HepG2 (cell line): ENCODE measurements at regions not wholly inside any gene's neighbourhood (a gene's known extent, or its start where the extent isn't known, plus 50 kb on each side); places are given as distances from the start of the nearest gene placed in this dataset.

Source experiments
- ATAC-seq: fragments of 200-7000 bp; cut with Tn5 transposase; 3 replicates; pipeline ENCODE4 v1.9.1; 2020; ENCODE audit warnings: mild to moderate bottlenecking, moderate library complexity
- BruUV-seq: library from RNA; stranded (reverse); fragments of 400-500 nt; replicated peaks from 2 replicates; lab custom pipeline; 2021; lab: Mats Ljungman, UMichigan
- CTCF ChIA-PET: fragments of 300-600 bp; formaldehyde crosslinking; extraction: SDS; loops from one replicate; lab custom pipeline; 2021; ENCODE audit warnings: low total read pairs, inconsistent platforms, low intra/inter-chr PET ratio; lab: Yijun Ruan, JAX
- POLR2A ChIA-PET: fragments of 350-600 bp; sonication (Branson Sonifier 250); formaldehyde crosslinking; loops from one replicate; lab custom pipeline; 2020; ENCODE audit warnings: antibody characterized with exemption, inconsistent platforms; lab: Yijun Ruan, JAX
- DNase-seq: peaks from one replicate; pipeline ENCODE4 v3.0.0-alpha.2; 2015; ENCODE audit warnings: low spot score
- FAIRE-seq: peaks from 3 replicates; lab custom pipeline; 2011; peaks lifted over from hg19 to GRCh38; lab: Jason Lieb, UNC
- H2AFZ ChIP-seq: one replicate; pipeline ENCODE4 v1.6.1; 2011; ENCODE audit warnings: low read length, inconsistent platforms
- H3K27ac ChIP-seq: fragments of 300-600 bp; 3 replicates; pipeline ENCODE4 v1.8.0; 2011; ENCODE audit warnings: mixed run types, mild to moderate bottlenecking, mixed read lengths, low read length, inconsistent platforms; ENCODE audit not compliant: insufficient read depth; ENCODE audit errors: extremely low read length
- H3K27me3 ChIP-seq, 2 experiments: fragments of 200-600 bp in 1 of 2; 2 replicates in 1 of 2; 3 replicates in 1 of 2; pipeline versions ENCODE4 v1.6.0 to v1.8.0; 2011; ENCODE audit warnings: low read length in 2 of 2, mild to moderate bottlenecking in 2 of 2, moderate library complexity in 2 of 2, inconsistent platforms in 1 of 2; ENCODE audit not compliant: insufficient read depth in 2 of 2, control insufficient read depth in 1 of 2
- H3K36me3 ChIP-seq, 2 experiments: fragments of 200-600 bp in 1 of 2; replicated peaks in 1 of 2; 2 replicates in 1 of 2; 3 replicates in 1 of 2; pipeline versions ENCODE4 v1.5.1 to v1.8.0; 2011; ENCODE audit warnings: low read length in 2 of 2, inconsistent platforms in 1 of 2; ENCODE audit not compliant: insufficient read depth in 2 of 2, control insufficient read depth in 1 of 2
- H3K4me1 ChIP-seq: 2 replicates; pipeline ENCODE4 v1.5.1; 2012; ENCODE audit warnings: low read length, inconsistent platforms; ENCODE audit not compliant: insufficient read depth
- H3K4me2 ChIP-seq: 2 replicates; pipeline ENCODE4 v1.6.0; 2011; ENCODE audit warnings: low read depth, low read length, inconsistent platforms
- H3K4me3 ChIP-seq, 3 experiments: fragments of 200-600 bp in 1 of 3; sonication (generic), shearing (Covaris generic) in 1 of 3; replicated peaks in 1 of 3; 2 replicates each; pipeline ENCODE4 v1.5.1; 2011 to 2016; ENCODE audit warnings: low read length in 3 of 3, inconsistent platforms in 2 of 3, low read depth in 2 of 3, mild to moderate bottlenecking in 2 of 3, control low read depth in 1 of 3, mixed read lengths in 1 of 3; ENCODE audit not compliant: insufficient read depth in 1 of 3
- H3K79me2 ChIP-seq: one replicate; pipeline ENCODE4 v1.6.1; 2011; ENCODE audit warnings: low read length, inconsistent platforms; ENCODE audit not compliant: insufficient read depth
- H3K9ac ChIP-seq: 2 replicates; pipeline ENCODE4 v1.6.0; 2011; ENCODE audit warnings: mild to moderate bottlenecking, low read depth, low read length, inconsistent platforms; ENCODE audit not compliant: insufficient read depth
- H3K9me3 ChIP-seq: 2 replicates; pipeline ENCODE4 v1.5.1; 2012; ENCODE audit warnings: mild to moderate bottlenecking, low read length
- H4K20me1 ChIP-seq: 2 replicates; pipeline ENCODE4 v1.6.0; 2011; ENCODE audit warnings: inconsistent platforms, mild to moderate bottlenecking, low read length, moderate library complexity; ENCODE audit not compliant: insufficient read depth
- BORCS8-MEF2B ChIP-seq: sonication (generic); formaldehyde crosslinking; IDR thresholded peaks from 2 replicates; pipeline ENCODE4 v1.8.0; 2022; ENCODE audit warnings: mild to moderate bottlenecking, missing genetic modification reagents
- GPBP1L1 ChIP-seq: sonication (generic); formaldehyde crosslinking; IDR thresholded peaks from 2 replicates; pipeline ENCODE4 v1.5.0; 2020; ENCODE audit warnings: mild to moderate bottlenecking, missing genetic modification reagents
- GZF1 ChIP-seq: sonication (generic); formaldehyde crosslinking; IDR thresholded peaks from 2 replicates; pipeline ENCODE4 v1.5.1; 2020; ENCODE audit warnings: mild to moderate bottlenecking, missing genetic modification reagents
- KDM5B ChIP-seq: sonication (generic); formaldehyde crosslinking; IDR thresholded peaks from 2 replicates; pipeline ENCODE4 v1.4.0; 2020; ENCODE audit warnings: missing genetic modification reagents, mild to moderate bottlenecking, borderline replicate concordance
- SMARCE1 ChIP-seq: fragments of 450-650 bp; IDR thresholded peaks from 2 replicates; pipeline ENCODE4 v1.6.1; 2017; ENCODE audit warnings: borderline replicate concordance
- SUZ12 ChIP-seq: fragments of 150-350 bp; IDR thresholded peaks from 2 replicates; pipeline ENCODE4 v1.6.1; 2014; ENCODE audit warnings: low read depth, low read length
- ZNF205 ChIP-seq: IDR thresholded peaks from 2 replicates; pipeline ENCODE4 v1.6.1; 2018; ENCODE audit warnings: missing biosample characterization, missing genetic modification reagents
- ZNF225 ChIP-seq: sonication (generic); formaldehyde crosslinking; IDR thresholded peaks from 2 replicates; pipeline ENCODE4 v1.4.0; 2020; ENCODE audit warnings: mild to moderate bottlenecking, missing genetic modification reagents
- ZNF510 ChIP-seq: sonication (generic); formaldehyde crosslinking; IDR thresholded peaks from 2 replicates; pipeline ENCODE4 v1.4.0; 2020; ENCODE audit warnings: low read depth, mild to moderate bottlenecking, missing genetic modification reagents
- ZNF775 ChIP-seq: sonication (generic); formaldehyde crosslinking; IDR thresholded peaks from 2 replicates; pipeline ENCODE4 v1.4.0; 2020; ENCODE audit warnings: missing genetic modification reagents, mild to moderate bottlenecking, moderate library complexity, borderline replicate concordance
- ZSCAN31 ChIP-seq: sonication (generic); formaldehyde crosslinking; IDR thresholded peaks from 2 replicates; pipeline ENCODE4 v1.5.0; 2020; ENCODE audit warnings: low read depth, mild to moderate bottlenecking, missing genetic modification reagents
- ZZZ3 ChIP-seq: sonication (generic); formaldehyde crosslinking; IDR thresholded peaks from 2 replicates; pipeline ENCODE4 v1.4.0; 2020; ENCODE audit warnings: missing genetic modification reagents, mild to moderate bottlenecking, borderline replicate concordance
- WGBS: methylation state at CpG from one replicate; pipeline ENCODE4 v1.1.6; 2017; ENCODE audit warnings: low lambda C conversion rate; 5-methylcytosine and 5-hydroxymethylcytosine counted together
- in situ Hi-C: cut with HindIII; loops from 2 replicates; pipeline ENCODE4 v1.10.0; 2017; ENCODE audit warnings: low pct_unique_long_range_greater_than_20kb; ENCODE audit not compliant: extremely low pct_ligation_motif_present
- intact Hi-C: fragments of 100-400 bp; cut with micrococcal nuclease; formaldehyde crosslinking; loops from one replicate; pipeline ENCODE4 v1.10.0; 2022; ENCODE audit not compliant: unreplicated experiment

GRCh38 chr9:26205261-26205660 lies 527.0 kb upstream of the TUSC1 start:
- ChIA-PET CTCF (no interaction called here), POLR2A (no interaction called here)
- Histone ChIP-seq H3K4me3 (no peak overlapping the region), H3K27ac (no peak overlapping the region), H2AFZ (no peak overlapping the region), H3K79me2 (no peaks in the 10 kb centered on the region), H3K36me3 (no peaks in the 10 kb centered on the region), H3K9me3 (no peaks in the 10 kb centered on the region; the same call in 1 of the 2 replicates), H3K9ac (no peak overlapping the region), H4K20me1 (no peaks in the 10 kb centered on the region), H3K4me2 (no peak overlapping the region), H3K4me1 (no peaks in the 10 kb centered on the region), H3K27me3 (no peaks in the 10 kb centered on the region)
- TF ChIP-seq ZNF205 (CRISPR knock-in tag) (no peak), GPBP1L1 (CRISPR knock-in tag) (no peak), ZNF225 (no peak), SMARCE1 (no peak), BORCS8-MEF2B (CRISPR knock-in tag) (no peak), ZNF510 (CRISPR knock-in tag) (no peak), KDM5B (no peak), ZZZ3 (no peak), SUZ12 (no peak), ZNF775 (CRISPR knock-in tag) (no peak), ZSCAN31 (no peak), GZF1 (CRISPR knock-in tag) (no peak)
- 30% methylated on average over 3 of the region's 3 CpGs for WGBS
- BruUV-seq = no TSS peak
- ATAC-seq = no peak
- intact Hi-C loops = no loop called here
- FAIRE-seq = no peak
- in situ Hi-C loops = no loop called here
- no peak for DNase-seq
